GM23338 (cell line): ENCODE measurements at regions not wholly inside any gene's neighbourhood (a gene's known extent, or its start where the extent isn't known, plus 50 kb on each side); places are given as distances from the start of the nearest gene placed in this dataset.

Source experiments
- ATAC-seq: fragments of 200-7000 bp; cut with Tn5 transposase; 3 replicates; pipeline ENCODE4 v1.9.1; 2020
- DNase-seq: peaks from one replicate; pipeline ENCODE4 v3.0.0-alpha.2; 2015; ENCODE audit warnings: low spot score
- H2AFZ ChIP-seq: fragments of 200-600 bp; sonication (generic); 2 replicates; pipeline ENCODE4 v1.8.0; 2016; ENCODE audit warnings: antibody characterized with exemption, mild to moderate bottlenecking, moderate library complexity
- H3F3A ChIP-seq: fragments of 200-600 bp; sonication (generic); replicated peaks from 2 replicates; pipeline ENCODE4 v1.8.0; 2017; ENCODE audit warnings: antibody characterized with exemption, mixed run types, low read depth
- H3K27ac ChIP-seq: fragments of 200-600 bp; sonication (generic); 2 replicates; pipeline ENCODE4 v1.6.1; 2016; ENCODE audit warnings: low read depth
- H3K27me3 ChIP-seq: fragments of 200-600 bp; sonication (generic); 2 replicates; pipeline ENCODE4 v1.8.0; 2016; ENCODE audit warnings: mild to moderate bottlenecking, mixed run types, moderate library complexity; ENCODE audit not compliant: insufficient read depth
- H3K36me3 ChIP-seq: fragments of 200-600 bp; sonication (generic); 2 replicates; pipeline ENCODE4 v1.8.0; 2016; ENCODE audit warnings: mild to moderate bottlenecking; ENCODE audit not compliant: insufficient read depth
- H3K4me1 ChIP-seq: fragments of 200-600 bp; sonication (generic); 2 replicates; pipeline ENCODE4 v1.8.0; 2016; ENCODE audit warnings: mild to moderate bottlenecking, moderate library complexity; ENCODE audit not compliant: insufficient read depth
- H3K4me2 ChIP-seq: fragments of 200-600 bp; sonication (generic); 2 replicates; pipeline ENCODE4 v1.7.1; 2017; ENCODE audit warnings: mixed run types
- H3K4me3 ChIP-seq: fragments of 200-600 bp; sonication (generic); 2 replicates; pipeline ENCODE4 v1.6.1; 2016; ENCODE audit warnings: mixed run types
- H3K79me2 ChIP-seq: fragments of 200-600 bp; sonication (generic); replicated peaks from 2 replicates; pipeline ENCODE4 v1.8.0; 2017; ENCODE audit warnings: mild to moderate bottlenecking; ENCODE audit not compliant: insufficient read depth
- H3K9me2 ChIP-seq: fragments of 200-600 bp; sonication (generic); 2 replicates; pipeline ENCODE4 v1.8.0; 2017; ENCODE audit not compliant: insufficient read depth
- H4K20me1 ChIP-seq: fragments of 200-600 bp; sonication (generic); replicated peaks from 2 replicates; pipeline ENCODE4 v1.8.0; 2017; ENCODE audit warnings: mild to moderate bottlenecking; ENCODE audit not compliant: insufficient read depth
- H3K27ac Mint-ChIP-seq: 2 replicates; pipeline ENCODE4 v1.8.0; 2020; ENCODE audit warnings: inconsistent platforms, mild to moderate bottlenecking, moderate library complexity, mixed read lengths
- H3K27me3 Mint-ChIP-seq: 3 replicates; pipeline ENCODE4 v1.8.0; 2022; ENCODE audit warnings: low read depth, mild to moderate bottlenecking, moderate library complexity, mixed read lengths, inconsistent platforms; ENCODE audit not compliant: insufficient read depth, poor library complexity
- H3K36me3 Mint-ChIP-seq: 3 replicates; pipeline ENCODE4 v1.8.0; 2021; ENCODE audit warnings: low read depth, mild to moderate bottlenecking, inconsistent platforms, moderate library complexity, mixed read lengths
- H3K4me1 Mint-ChIP-seq: 3 replicates; pipeline ENCODE4 v1.8.0; 2020; ENCODE audit warnings: mild to moderate bottlenecking, inconsistent platforms, mixed read lengths
- H3K4me3 Mint-ChIP-seq: 3 replicates; pipeline ENCODE4 v1.8.0; 2021; ENCODE audit warnings: moderate library complexity, mild to moderate bottlenecking, inconsistent platforms, mixed read lengths
- H3K9me3 Mint-ChIP-seq: 3 replicates; pipeline ENCODE4 v1.8.0; 2020; ENCODE audit warnings: moderate library complexity, mild to moderate bottlenecking, inconsistent platforms, mixed read lengths
- EZH2 ChIP-seq: fragments of 200-600 bp; sonication (generic); IDR thresholded peaks from one replicate; pipeline ENCODE4 v1.8.0; 2017; ENCODE audit warnings: antibody characterized with exemption, mild to moderate bottlenecking, low read depth; ENCODE audit not compliant: unreplicated experiment
- EZH2phosphoT487 ChIP-seq: fragments of 200-600 bp; sonication (generic); IDR thresholded peaks from one replicate; pipeline ENCODE4 v1.8.1; 2018; ENCODE audit warnings: antibody characterized with exemption; ENCODE audit not compliant: unreplicated experiment
- NANOG ChIP-seq: IDR thresholded peaks from 2 replicates; pipeline ENCODE4 v1.6.1; 2016; ENCODE audit warnings: antibody characterized with exemption, borderline replicate concordance
- POLR2AphosphoS5 ChIP-seq: IDR thresholded peaks from 2 replicates; pipeline ENCODE4 v1.6.1; 2016; ENCODE audit warnings: antibody characterized with exemption, low read depth
- STAT1 ChIP-seq: IDR thresholded peaks from one replicate; pipeline ENCODE4 v1.6.1; 2016; ENCODE audit warnings: antibody characterized with exemption; ENCODE audit not compliant: unreplicated experiment
- ZNF114 ChIP-seq: fragments of 250-450 bp; sonication (Bioruptor Pico); IDR thresholded peaks from 2 replicates; pipeline ENCODE4 v1.5.0; 2020; ENCODE audit warnings: mild to moderate bottlenecking, moderate library complexity
- ZNF331 ChIP-seq: fragments of 250-450 bp; sonication (Bioruptor Pico); IDR thresholded peaks from 2 replicates; pipeline ENCODE4 v1.5.0; 2020; ENCODE audit warnings: low read depth, mild to moderate bottlenecking, moderate library complexity
- TF ChIP-seq, protein P1 (sequence below): fragments of 250-450 bp; sonication (Bioruptor Pico); IDR thresholded peaks from 2 replicates; pipeline ENCODE4 v1.5.0; 2020; ENCODE audit warnings: mild to moderate bottlenecking, moderate library complexity
- TF ChIP-seq, protein P2 (sequence below), 2 experiments: fragments of 200-600 bp in 1 of 2; sonication (generic) in 1 of 2; conservative IDR thresholded peaks; 2 replicates each; pipeline versions ENCODE4 v1.5.1 to v1.6.1; 2016 to 2017; ENCODE audit warnings: antibody characterized with exemption in 2 of 2, low read depth in 2 of 2, mild to moderate bottlenecking in 2 of 2, moderate library complexity in 1 of 2

DNA sequence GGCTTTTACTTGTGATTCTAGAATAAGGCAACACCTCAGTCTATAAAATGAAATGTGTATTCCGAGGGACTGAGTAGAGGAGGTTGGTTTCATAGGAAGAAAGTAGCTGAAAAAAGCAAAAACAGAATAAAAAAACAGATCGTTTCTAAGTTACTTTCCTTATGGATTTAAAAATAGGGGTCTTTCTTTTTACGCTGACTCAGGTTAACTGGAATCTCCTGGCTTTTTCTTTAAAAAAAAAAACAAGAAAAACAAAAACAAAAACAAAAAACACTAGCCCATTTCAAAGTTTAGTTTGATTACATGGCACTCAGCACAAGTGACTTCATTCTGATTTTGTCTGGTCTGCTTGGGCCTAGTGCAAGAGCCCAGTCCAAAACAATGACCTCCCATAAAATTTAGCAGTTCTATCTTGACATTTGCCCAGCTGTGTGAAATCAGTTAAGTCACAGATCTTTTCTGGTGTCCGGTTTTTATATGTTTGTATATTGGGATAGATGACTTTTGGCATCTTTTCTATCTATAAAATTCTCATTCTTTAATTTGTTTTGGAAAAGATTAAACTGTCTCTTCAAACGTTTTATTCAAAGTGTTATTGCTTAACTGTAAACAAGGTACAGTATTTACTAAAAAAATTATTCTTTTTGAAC, 222.7 kb upstream of the HTR2C start (continued):
- TF ChIP-seq, protein P1, sequence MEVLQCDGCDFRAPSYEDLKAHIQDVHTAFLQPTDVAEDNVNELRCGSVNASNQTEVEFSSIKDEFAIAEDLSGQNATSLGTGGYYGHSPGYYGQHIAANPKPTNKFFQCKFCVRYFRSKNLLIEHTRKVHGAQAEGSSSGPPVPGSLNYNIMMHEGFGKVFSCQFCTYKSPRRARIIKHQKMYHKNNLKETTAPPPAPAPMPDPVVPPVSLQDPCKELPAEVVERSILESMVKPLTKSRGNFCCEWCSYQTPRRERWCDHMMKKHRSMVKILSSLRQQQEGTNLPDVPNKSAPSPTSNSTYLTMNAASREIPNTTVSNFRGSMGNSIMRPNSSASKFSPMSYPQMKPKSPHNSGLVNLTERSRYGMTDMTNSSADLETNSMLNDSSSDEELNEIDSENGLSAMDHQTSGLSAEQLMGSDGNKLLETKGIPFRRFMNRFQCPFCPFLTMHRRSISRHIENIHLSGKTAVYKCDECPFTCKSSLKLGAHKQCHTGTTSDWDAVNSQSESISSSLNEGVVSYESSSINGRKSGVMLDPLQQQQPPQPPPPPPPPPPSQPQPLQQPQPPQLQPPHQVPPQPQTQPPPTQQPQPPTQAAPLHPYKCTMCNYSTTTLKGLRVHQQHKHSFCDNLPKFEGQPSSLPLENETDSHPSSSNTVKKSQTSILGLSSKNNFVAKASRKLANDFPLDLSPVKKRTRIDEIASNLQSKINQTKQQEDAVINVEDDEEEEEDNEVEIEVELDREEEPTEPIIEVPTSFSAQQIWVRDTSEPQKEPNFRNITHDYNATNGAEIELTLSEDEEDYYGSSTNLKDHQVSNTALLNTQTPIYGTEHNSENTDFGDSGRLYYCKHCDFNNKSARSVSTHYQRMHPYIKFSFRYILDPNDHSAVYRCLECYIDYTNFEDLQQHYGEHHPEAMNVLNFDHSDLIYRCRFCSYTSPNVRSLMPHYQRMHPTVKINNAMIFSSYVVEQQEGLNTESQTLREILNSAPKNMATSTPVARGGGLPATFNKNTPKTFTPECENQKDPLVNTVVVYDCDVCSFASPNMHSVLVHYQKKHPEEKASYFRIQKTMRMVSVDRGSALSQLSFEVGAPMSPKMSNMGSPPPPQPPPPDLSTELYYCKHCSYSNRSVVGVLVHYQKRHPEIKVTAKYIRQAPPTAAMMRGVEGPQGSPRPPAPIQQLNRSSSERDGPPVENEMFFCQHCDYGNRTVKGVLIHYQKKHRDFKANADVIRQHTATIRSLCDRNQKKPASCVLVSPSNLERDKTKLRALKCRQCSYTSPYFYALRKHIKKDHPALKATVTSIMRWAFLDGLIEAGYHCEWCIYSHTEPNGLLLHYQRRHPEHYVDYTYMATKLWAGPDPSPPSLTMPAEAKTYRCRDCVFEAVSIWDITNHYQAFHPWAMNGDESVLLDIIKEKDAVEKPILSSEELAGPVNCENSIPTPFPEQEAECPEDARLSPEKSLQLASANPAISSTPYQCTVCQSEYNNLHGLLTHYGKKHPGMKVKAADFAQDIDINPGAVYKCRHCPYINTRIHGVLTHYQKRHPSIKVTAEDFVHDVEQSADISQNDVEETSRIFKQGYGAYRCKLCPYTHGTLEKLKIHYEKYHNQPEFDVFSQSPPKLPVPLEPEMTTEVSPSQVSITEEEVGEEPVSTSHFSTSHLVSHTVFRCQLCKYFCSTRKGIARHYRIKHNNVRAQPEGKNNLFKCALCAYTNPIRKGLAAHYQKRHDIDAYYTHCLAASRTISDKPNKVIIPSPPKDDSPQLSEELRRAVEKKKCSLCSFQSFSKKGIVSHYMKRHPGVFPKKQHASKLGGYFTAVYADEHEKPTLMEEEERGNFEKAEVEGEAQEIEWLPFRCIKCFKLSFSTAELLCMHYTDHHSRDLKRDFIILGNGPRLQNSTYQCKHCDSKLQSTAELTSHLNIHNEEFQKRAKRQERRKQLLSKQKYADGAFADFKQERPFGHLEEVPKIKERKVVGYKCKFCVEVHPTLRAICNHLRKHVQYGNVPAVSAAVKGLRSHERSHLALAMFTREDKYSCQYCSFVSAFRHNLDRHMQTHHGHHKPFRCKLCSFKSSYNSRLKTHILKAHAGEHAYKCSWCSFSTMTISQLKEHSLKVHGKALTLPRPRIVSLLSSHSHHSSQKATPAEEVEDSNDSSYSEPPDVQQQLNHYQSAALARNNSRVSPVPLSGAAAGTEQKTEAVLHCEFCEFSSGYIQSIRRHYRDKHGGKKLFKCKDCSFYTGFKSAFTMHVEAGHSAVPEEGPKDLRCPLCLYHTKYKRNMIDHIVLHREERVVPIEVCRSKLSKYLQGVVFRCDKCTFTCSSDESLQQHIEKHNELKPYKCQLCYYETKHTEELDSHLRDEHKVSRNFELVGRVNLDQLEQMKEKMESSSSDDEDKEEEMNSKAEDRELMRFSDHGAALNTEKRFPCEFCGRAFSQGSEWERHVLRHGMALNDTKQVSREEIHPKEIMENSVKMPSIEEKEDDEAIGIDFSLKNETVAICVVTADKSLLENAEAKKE (CRISPR knock-in tag): no peak
- TF ChIP-seq, protein P2, sequence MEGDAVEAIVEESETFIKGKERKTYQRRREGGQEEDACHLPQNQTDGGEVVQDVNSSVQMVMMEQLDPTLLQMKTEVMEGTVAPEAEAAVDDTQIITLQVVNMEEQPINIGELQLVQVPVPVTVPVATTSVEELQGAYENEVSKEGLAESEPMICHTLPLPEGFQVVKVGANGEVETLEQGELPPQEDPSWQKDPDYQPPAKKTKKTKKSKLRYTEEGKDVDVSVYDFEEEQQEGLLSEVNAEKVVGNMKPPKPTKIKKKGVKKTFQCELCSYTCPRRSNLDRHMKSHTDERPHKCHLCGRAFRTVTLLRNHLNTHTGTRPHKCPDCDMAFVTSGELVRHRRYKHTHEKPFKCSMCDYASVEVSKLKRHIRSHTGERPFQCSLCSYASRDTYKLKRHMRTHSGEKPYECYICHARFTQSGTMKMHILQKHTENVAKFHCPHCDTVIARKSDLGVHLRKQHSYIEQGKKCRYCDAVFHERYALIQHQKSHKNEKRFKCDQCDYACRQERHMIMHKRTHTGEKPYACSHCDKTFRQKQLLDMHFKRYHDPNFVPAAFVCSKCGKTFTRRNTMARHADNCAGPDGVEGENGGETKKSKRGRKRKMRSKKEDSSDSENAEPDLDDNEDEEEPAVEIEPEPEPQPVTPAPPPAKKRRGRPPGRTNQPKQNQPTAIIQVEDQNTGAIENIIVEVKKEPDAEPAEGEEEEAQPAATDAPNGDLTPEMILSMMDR (conservative IDR thresholded peaks at IDR 0.05; ENCODE audit: low read depth in 2 of 2): no peak

DNA sequence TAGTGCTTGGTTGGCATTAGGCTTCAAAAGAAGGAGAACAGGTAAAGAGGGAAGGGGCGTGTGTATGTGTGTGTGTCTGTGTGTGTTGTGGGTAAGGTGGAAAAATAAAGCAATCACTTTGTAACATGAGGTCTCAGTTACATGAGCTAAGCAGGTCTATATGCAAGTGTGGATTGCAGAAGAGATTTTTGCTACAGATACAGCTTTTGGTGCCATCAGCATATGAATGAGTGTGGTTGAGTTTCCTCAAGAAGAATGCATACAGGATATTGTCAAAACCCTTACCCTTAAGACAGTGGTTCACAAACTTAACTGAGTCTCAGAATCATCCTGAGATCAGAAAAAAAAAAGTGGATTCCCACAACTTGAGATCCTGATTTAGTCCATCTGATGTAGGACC, 220.5 kb upstream of the HTR2C start:
- Histone ChIP-seq H3K9me2 (no peaks in the 10 kb centered on the region), H3K79me2 (no peaks in the 10 kb centered on the region), H3K27me3 (no peaks in the 10 kb centered on the region), H3F3A (no peaks in the 10 kb centered on the region), H2AFZ (no peak overlapping the region), H3K4me1 (peaks cover 6% of the 10 kb centered on the region), H3K36me3 (no peaks in the 10 kb centered on the region), H4K20me1 (no peaks in the 10 kb centered on the region), H3K4me3 (no peak overlapping the region), H3K4me2 (no peak overlapping the region), H3K27ac (no peak overlapping the region)
- Mint-ChIP-seq H3K9me3 (no peaks in the 10 kb centered on the region), H3K27ac (peak overlapping the region; percentile 15; the same call in 1 of the 2 replicates), H3K27me3 (no peaks in the 10 kb centered on the region), H3K4me1 (peaks cover 17% of the 10 kb centered on the region), H3K36me3 (no peaks in the 10 kb centered on the region), H3K4me3 (no peak overlapping the region)
- peak; percentile 0 for DNase-seq
- no peak for ATAC-seq
- TF ChIP-seq STAT1 (no peak), NANOG (no peak), ZNF114 (no peak), EZH2 (no peak), EZH2phosphoT487 (no peak), ZNF331 (no peak), POLR2AphosphoS5 (no peak)
